ENCODE measurements at regions not wholly inside any gene's neighbourhood (a gene's known extent, or its start where the extent isn't known, plus 50 kb on each side); places are given as distances from the start of the nearest gene placed in this dataset.

- TF ChIP-seq, protein P1, sequence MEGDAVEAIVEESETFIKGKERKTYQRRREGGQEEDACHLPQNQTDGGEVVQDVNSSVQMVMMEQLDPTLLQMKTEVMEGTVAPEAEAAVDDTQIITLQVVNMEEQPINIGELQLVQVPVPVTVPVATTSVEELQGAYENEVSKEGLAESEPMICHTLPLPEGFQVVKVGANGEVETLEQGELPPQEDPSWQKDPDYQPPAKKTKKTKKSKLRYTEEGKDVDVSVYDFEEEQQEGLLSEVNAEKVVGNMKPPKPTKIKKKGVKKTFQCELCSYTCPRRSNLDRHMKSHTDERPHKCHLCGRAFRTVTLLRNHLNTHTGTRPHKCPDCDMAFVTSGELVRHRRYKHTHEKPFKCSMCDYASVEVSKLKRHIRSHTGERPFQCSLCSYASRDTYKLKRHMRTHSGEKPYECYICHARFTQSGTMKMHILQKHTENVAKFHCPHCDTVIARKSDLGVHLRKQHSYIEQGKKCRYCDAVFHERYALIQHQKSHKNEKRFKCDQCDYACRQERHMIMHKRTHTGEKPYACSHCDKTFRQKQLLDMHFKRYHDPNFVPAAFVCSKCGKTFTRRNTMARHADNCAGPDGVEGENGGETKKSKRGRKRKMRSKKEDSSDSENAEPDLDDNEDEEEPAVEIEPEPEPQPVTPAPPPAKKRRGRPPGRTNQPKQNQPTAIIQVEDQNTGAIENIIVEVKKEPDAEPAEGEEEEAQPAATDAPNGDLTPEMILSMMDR (IDR thresholded peaks at IDR 0.05; ENCODE audit: control insufficient read depth, insufficient read depth, low read depth, low read length, missing control alignments), result no peak
- H3K4me3 ChIP-seq (ENCODE audit: control insufficient read depth, low read depth, low read length), result no peak overlapping the region
- no peak for DNase-seq (ENCODE audit: low read depth)
Observed at GRCh38 chr18:78867131-78867530, 112.5 kb upstream of the SALL3 start.

DNA sequence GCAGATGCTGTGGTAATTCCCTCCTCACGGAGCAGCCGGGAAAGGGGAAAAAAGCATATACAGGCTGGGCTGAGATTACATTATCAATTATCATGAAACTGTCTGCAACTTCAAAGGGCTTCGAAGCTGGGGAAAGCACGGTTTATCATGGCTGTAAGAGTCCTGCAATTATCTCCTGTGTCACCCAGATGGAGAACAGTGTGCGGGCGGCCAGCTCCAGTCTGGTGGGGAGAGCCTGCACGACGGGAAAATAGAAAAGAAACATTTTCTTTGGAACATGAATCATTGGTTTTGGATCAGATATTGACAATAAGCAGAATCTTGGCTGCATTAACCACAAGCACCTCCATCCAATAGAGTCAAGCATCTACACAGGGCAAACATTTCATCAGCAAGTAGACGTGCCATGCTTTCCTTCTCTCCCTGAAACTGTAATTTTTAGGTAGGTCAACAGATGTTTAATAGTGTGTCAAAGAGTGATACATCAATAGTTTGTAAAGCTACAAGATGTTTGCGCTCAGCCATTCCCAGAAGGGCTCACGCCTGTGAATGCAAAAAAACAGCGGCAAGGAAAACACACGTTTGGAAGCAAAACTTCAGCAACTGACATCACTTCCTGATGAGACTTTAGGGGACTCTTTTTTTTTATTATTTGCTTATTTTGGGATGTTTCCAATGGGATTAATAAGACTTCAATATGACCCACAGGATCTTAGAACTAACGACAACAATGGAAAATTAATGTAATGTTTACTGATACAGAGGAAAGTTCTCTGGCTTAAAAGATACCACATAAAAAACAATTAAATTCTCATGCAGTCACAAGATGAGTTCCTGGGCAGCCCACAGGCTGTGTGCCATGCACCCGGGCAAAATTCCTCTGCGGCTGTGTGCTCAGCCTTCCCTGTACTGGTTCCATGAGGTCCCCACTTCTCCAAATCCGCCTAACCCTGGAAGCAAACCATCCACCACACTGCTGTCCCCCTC, 111.0 kb upstream of the SALL3 start:
- TF ChIP-seq, protein P1 (IDR thresholded peaks at IDR 0.05; ENCODE audit: control insufficient read depth, insufficient read depth, low read depth, low read length, missing control alignments), result no peak

GRCh38 chr18:78871618-78872017, 108.0 kb upstream of the SALL3 start:
- TF ChIP-seq, protein P1 (IDR thresholded peaks at IDR 0.05; ENCODE audit: control insufficient read depth, insufficient read depth, low read depth, low read length, missing control alignments), result no peak
- DNase-seq (ENCODE audit: low read depth), result no peak
- no peak overlapping the region for H3K4me3 ChIP-seq (ENCODE audit: control insufficient read depth, low read depth, low read length)

More for the DNA sequence above, 111.0 kb upstream of the SALL3 start:
- no peak for DNase-seq (ENCODE audit: low read depth)
- H3K4me3 ChIP-seq (ENCODE audit: control insufficient read depth, low read depth, low read length), result no peak overlapping the region

- peak; percentile 13 for DNase-seq (ENCODE audit: low read depth)
- H3K4me3 ChIP-seq (ENCODE audit: control insufficient read depth, low read depth, low read length), result no peak overlapping the region
- TF ChIP-seq, protein P1 (IDR thresholded peaks at IDR 0.05; ENCODE audit: control insufficient read depth, insufficient read depth, low read depth, low read length, missing control alignments), result no peak
Observed at GRCh38 chr18:78873926-78874500, 105.6 kb upstream of the SALL3 start.

DNA sequence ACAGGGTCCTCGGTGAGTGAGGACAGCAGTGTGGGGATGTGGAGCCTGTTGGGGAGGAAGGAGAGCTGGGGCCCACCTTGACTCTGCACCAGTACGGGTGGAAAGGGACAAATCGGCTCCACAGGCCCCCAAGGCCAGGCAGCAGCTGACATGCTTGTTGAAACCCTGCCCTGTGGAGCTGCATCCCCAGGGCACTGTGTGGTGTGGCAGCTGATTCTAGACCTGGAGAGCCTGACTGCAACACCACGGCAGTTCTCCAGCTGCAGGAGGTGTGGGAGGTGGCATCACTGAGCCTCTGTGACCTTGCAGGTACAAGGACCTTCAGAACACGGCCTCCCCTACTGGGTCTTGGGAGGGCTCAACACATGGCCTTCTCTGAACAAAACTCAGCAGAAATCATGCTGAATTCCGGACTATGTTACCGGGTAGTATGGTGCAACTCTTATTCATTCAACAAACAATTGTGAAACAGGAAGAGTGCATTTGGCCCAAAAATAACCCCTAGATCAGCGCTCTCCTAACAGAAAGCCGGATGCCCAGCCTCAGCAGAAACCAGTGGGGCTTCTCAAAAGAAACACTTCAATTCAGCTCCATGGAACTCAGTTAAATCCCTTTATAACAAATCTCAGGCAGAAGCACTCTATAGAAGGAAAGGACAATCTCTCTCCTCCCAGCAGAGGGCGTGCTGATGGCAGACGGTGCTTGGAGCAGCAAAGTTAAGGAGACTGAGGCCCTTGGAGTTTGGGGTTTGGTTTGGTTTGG, 104.4 kb upstream of the SALL3 start:
- H3K4me3 ChIP-seq (ENCODE audit: control insufficient read depth, low read depth, low read length), result no peak overlapping the region
- TF ChIP-seq, protein P1 (IDR thresholded peaks at IDR 0.05; ENCODE audit: control insufficient read depth, insufficient read depth, low read depth, low read length, missing control alignments), result peak; percentile 36
- DNase-seq (ENCODE audit: low read depth), result no peak

All from AG09309 (cell line).